HCT116 (cell line): ENCODE measurements at regions not wholly inside any gene's neighbourhood (a gene's known extent, or its start where the extent isn't known, plus 50 kb on each side); places are given as distances from the start of the nearest gene placed in this dataset.

Experiments used
- ATAC-seq: fragments of 200-7000 bp; cut with Tn5 transposase; 2 replicates; pipeline ENCODE4 v1.9.1; 2020; ENCODE audit warnings: mild to moderate bottlenecking, moderate library complexity
- BruUV-seq: library from RNA; stranded (reverse); fragments of 400-500 nt; replicated peaks from 2 replicates; lab custom pipeline; 2021; lab: Mats Ljungman, UMichigan
- CTCF ChIA-PET: fragments of 300-600 bp; sonication (Branson Sonifier 250); formaldehyde crosslinking; loops from one replicate; lab custom pipeline; 2021; ENCODE audit warnings: antibody characterized with exemption; lab: Charles Lee
- POLR2A ChIA-PET: fragments of 300-600, 350-600 bp; sonication (Branson Sonifier 250); formaldehyde crosslinking; loops from one replicate; lab custom pipeline; 2021; ENCODE audit warnings: antibody characterized with exemption; lab: Charles Lee
- RAD21 ChIA-PET, 2 experiments: fragments of 300-600 bp; sonication (Branson Sonifier 250); formaldehyde crosslinking; loops; one replicate each; lab custom pipeline; 2023; ENCODE audit warnings: low total read pairs in 2 of 2; ENCODE audit not compliant: uncharacterized antibody in 2 of 2, unreplicated experiment in 2 of 2, low non-redundant PET in 1 of 2; lab: Charles Lee
- DNase-seq: peaks from one replicate; pipeline ENCODE4 v3.0.0-alpha.2; 2010; ENCODE audit warnings: low read depth, low spot score
- H2AFZ ChIP-seq: fragments of 200-600 bp; shearing (Covaris generic), sonication (generic); 2 replicates; pipeline ENCODE4 v1.6.1; 2017; ENCODE audit warnings: low read depth, mixed run types, mixed read lengths, antibody characterized with exemption, low read length; ENCODE audit not compliant: poor library complexity, severe bottlenecking
- H3K27ac ChIP-seq: 2 replicates; pipeline ENCODE4 v1.5.1; 2012; ENCODE audit warnings: low read depth, low read length
- H3K27me3 ChIP-seq: fragments of 200-600 bp; sonication (generic); 2 replicates; pipeline ENCODE4 v1.6.1; 2016; ENCODE audit warnings: mixed run types, low read length, mixed read lengths; ENCODE audit not compliant: insufficient read depth
- H3K36me3 ChIP-seq, 2 experiments: fragments of 200-500 bp in 1 of 2; fragments of 200-600 bp in 1 of 2; sonication (Bioruptor generic) in 1 of 2; sonication (generic) in 1 of 2; 2 replicates each; pipeline versions ENCODE4 v1.5.1 to v1.6.1; 2014 to 2016; ENCODE audit warnings: low read length in 2 of 2, inconsistent platforms in 1 of 2, mixed read lengths in 1 of 2, mixed run types in 1 of 2; ENCODE audit not compliant: insufficient read depth in 2 of 2, control insufficient read depth in 1 of 2
- H3K4me1 ChIP-seq, 2 experiments: fragments of 200-600 bp in 1 of 2; sonication (generic) in 1 of 2; 2 replicates each; pipeline versions ENCODE4 v1.5.1 to v1.6.1; 2012 to 2017; ENCODE audit warnings: low read length in 2 of 2, inconsistent platforms in 1 of 2, mild to moderate bottlenecking in 1 of 2, mixed read lengths in 1 of 2, mixed run types in 1 of 2, moderate library complexity in 1 of 2; ENCODE audit not compliant: insufficient read depth in 2 of 2, control insufficient read depth in 1 of 2
- H3K4me2 ChIP-seq: fragments of 200-600 bp; sonication (generic); 2 replicates; pipeline ENCODE4 v1.6.1; 2017; ENCODE audit warnings: mixed run types, low read length, mixed read lengths
- H3K4me3 ChIP-seq, 2 experiments: fragments of 200-600 bp in 1 of 2; sonication (generic) in 1 of 2; replicated peaks in 1 of 2; 2 replicates each; pipeline ENCODE4 v1.5.1; 2011 to 2016; ENCODE audit warnings: low read length in 2 of 2, control low read depth in 1 of 2, low read depth in 1 of 2, mild to moderate bottlenecking in 1 of 2, mixed read lengths in 1 of 2, mixed run types in 1 of 2
- H3K79me2 ChIP-seq: fragments of 200-600 bp; sonication (generic); 2 replicates; pipeline ENCODE4 v1.6.1; 2017; ENCODE audit warnings: mild to moderate bottlenecking, mixed run types, low read length, moderate library complexity, mixed read lengths; ENCODE audit not compliant: insufficient read depth
- H3K9ac ChIP-seq: fragments of 200-600 bp; sonication (generic); 2 replicates; pipeline ENCODE4 v1.6.1; 2016; ENCODE audit warnings: low read length, mixed read lengths
- H3K9me2 ChIP-seq: fragments of 200-600 bp; sonication (generic), shearing (Covaris generic); 2 replicates; pipeline ENCODE4 v1.6.1; 2017; ENCODE audit warnings: mixed run types, mild to moderate bottlenecking, moderate library complexity; ENCODE audit not compliant: insufficient read depth
- H3K9me3 ChIP-seq, 2 experiments: fragments of 200-500 bp in 1 of 2; fragments of 200-600 bp in 1 of 2; sonication (Bioruptor generic) in 1 of 2; sonication (generic) in 1 of 2; 2 replicates each; pipeline ENCODE4 v1.6.1; 2014 to 2017; ENCODE audit warnings: low read length in 2 of 2, mixed read lengths in 2 of 2, inconsistent platforms in 1 of 2, low read depth in 1 of 2, mild to moderate bottlenecking in 1 of 2, mixed run types in 1 of 2, moderate library complexity in 1 of 2; ENCODE audit not compliant: control insufficient read depth in 1 of 2, insufficient read depth in 1 of 2
- H4K20me1 ChIP-seq: fragments of 200-600 bp; sonication (generic), shearing (Covaris generic); 2 replicates; pipeline ENCODE4 v1.6.1; 2017; ENCODE audit warnings: mixed run types, mild to moderate bottlenecking, moderate library complexity; ENCODE audit not compliant: insufficient read depth
- ATF3 ChIP-seq: IDR thresholded peaks from 2 replicates; pipeline ENCODE4 v1.6.1; 2012
- CBX3 ChIP-seq: IDR thresholded peaks from 2 replicates; pipeline ENCODE4 v1.6.1; 2012; ENCODE audit warnings: low read depth
- ELF1 ChIP-seq: IDR thresholded peaks from 2 replicates; pipeline ENCODE4 v1.6.1; 2012; ENCODE audit warnings: low read depth, borderline replicate concordance
- FOSL1 ChIP-seq: IDR thresholded peaks from 2 replicates; pipeline ENCODE4 v1.6.1; 2012; ENCODE audit warnings: low read depth
- JUND ChIP-seq: IDR thresholded peaks from 2 replicates; pipeline ENCODE4 v1.6.1; 2012
- POLR2A ChIP-seq: IDR thresholded peaks from 2 replicates; pipeline ENCODE4 v1.7.0; 2011; ENCODE audit warnings: borderline replicate concordance; ENCODE audit not compliant: insufficient read depth, insufficient read length; ENCODE audit errors: extremely low read depth
- RAD21 ChIP-seq: IDR thresholded peaks from 2 replicates; pipeline ENCODE4 v1.6.1; 2012; ENCODE audit warnings: low read depth, mild to moderate bottlenecking
- REST ChIP-seq: IDR thresholded peaks from 2 replicates; pipeline ENCODE4 v1.6.1; 2012; ENCODE audit warnings: low read depth
- SIN3A ChIP-seq: IDR thresholded peaks from 2 replicates; pipeline ENCODE4 v1.6.1; 2012; ENCODE audit warnings: low read depth
- SP1 ChIP-seq: IDR thresholded peaks from 2 replicates; pipeline ENCODE4 v1.6.1; 2012; ENCODE audit warnings: low read depth
- TCF7L2 ChIP-seq: IDR thresholded peaks from 2 replicates; pipeline ENCODE4 v1.7.0; 2011; ENCODE audit warnings: borderline replicate concordance, inconsistent platforms; ENCODE audit not compliant: insufficient read depth, insufficient read length; ENCODE audit errors: extremely low read depth
- ZBTB33 ChIP-seq: IDR thresholded peaks from 2 replicates; pipeline ENCODE4 v1.6.1; 2011; ENCODE audit warnings: mild to moderate bottlenecking, low read length, moderate library complexity; ENCODE audit not compliant: insufficient replicate concordance; ENCODE audit errors: extremely low read depth
- ZFX ChIP-seq: fragments of 450-650 bp; IDR thresholded peaks from 2 replicates; pipeline ENCODE4 v1.6.1; 2017
- ZNF274 ChIP-seq: fragments of 200-500 bp; sonication (Bioruptor generic); IDR thresholded peaks from 2 replicates; pipeline ENCODE4 v1.6.1; 2014; ENCODE audit warnings: mild to moderate bottlenecking, low read depth, low read length, inconsistent platforms
- intact Hi-C: fragments of 100-400 bp; cut with micrococcal nuclease; formaldehyde crosslinking; loops from 2 replicates; pipeline ENCODE4 v1.10.0; 2022
- TF ChIP-seq, protein P1 (sequence below), 3 experiments: fragments of 200-600 bp in 1 of 3; sonication (generic) in 1 of 3; IDR thresholded peaks in 2 of 3; conservative IDR thresholded peaks in 1 of 3; 2 replicates each; pipeline ENCODE4 v1.5.1; 2012 to 2017; ENCODE audit warnings: low read depth in 2 of 3, low read length in 2 of 3, antibody characterized with exemption in 1 of 3, borderline replicate concordance in 1 of 3, control low read depth in 1 of 3, mild to moderate bottlenecking in 1 of 3, mixed read lengths in 1 of 3, mixed run types in 1 of 3, moderate library complexity in 1 of 3; ENCODE audit not compliant: insufficient read depth in 1 of 3

DNA sequence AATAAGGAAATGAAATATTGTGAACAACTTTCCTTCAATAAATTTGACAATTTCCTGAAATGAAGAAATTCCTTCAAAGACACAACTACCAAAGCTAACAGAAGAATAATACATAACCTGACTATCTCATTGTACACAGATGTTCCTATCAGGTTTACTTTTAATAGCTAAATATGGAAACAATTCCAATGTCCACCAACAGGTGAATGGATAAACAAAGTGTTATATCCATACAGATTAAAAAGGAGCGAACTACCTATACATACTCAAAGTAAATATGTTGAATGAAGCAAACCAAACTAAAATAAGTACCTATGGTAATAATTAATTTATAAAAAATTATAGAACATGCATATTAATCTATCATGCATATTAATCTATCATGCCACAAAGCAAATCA is 554.9 kb downstream of the PPP4R3C start:
- Histone ChIP-seq H3K4me1 (no peaks in the 10 kb centered on the region), H3K4me3 (no peak overlapping the region), H3K9me2 (no peaks in the 10 kb centered on the region), H3K9me3 (no peaks in the 10 kb centered on the region), H3K4me2 (no peak overlapping the region), H3K79me2 (no peaks in the 10 kb centered on the region)
- POLR2A ChIA-PET, result no interaction called here
- TF ChIP-seq RAD21 (no peak), ATF3 (no peak), SIN3A (no peak), REST (no peak), ZFX (no peak), ZBTB33 (no peak), POLR2A (no peak), JUND (no peak), TCF7L2 (no peak), ZNF274 (no peak), SP1 (no peak), FOSL1 (no peak), CBX3 (no peak), ELF1 (no peak)
- TF ChIP-seq, protein P1, sequence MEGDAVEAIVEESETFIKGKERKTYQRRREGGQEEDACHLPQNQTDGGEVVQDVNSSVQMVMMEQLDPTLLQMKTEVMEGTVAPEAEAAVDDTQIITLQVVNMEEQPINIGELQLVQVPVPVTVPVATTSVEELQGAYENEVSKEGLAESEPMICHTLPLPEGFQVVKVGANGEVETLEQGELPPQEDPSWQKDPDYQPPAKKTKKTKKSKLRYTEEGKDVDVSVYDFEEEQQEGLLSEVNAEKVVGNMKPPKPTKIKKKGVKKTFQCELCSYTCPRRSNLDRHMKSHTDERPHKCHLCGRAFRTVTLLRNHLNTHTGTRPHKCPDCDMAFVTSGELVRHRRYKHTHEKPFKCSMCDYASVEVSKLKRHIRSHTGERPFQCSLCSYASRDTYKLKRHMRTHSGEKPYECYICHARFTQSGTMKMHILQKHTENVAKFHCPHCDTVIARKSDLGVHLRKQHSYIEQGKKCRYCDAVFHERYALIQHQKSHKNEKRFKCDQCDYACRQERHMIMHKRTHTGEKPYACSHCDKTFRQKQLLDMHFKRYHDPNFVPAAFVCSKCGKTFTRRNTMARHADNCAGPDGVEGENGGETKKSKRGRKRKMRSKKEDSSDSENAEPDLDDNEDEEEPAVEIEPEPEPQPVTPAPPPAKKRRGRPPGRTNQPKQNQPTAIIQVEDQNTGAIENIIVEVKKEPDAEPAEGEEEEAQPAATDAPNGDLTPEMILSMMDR (IDR thresholded peaks at IDR 0.05 in 2 of 3, conservative IDR thresholded peaks at IDR 0.05 in 1 of 3; ENCODE audit: borderline replicate concordance in 1 of 3, insufficient read depth in 1 of 3, low read depth in 2 of 3, low read length in 2 of 3), result no peak; a peak in 1 of 6 replicates
- TF ChIP-seq, all 23 proteins: peak for 0
- ATAC-seq (no peak), DNase-seq (no peak)
- H3K36me3 ChIP-seq, result no peaks in the 10 kb centered on the region
- intact Hi-C loops, result no loop called here
- BruUV-seq, result no TSS peak
- CTCF ChIA-PET, result interaction anchor here (0.6 to 2.4 kb wide), 3 partner anchors 9 to 57 kb away, joined by 3 to 9 read pairs (median 3); no protein-coding TSS in a partner anchor
- no peaks in the 10 kb centered on the region; the same call in 1 of the 2 replicates for H4K20me1 ChIP-seq
- RAD21 ChIA-PET, result no interaction called here
- H3K27me3 ChIP-seq, result no peaks in the 10 kb centered on the region
- H3K27ac ChIP-seq, result no peak overlapping the region
- H3K9ac ChIP-seq, result no peak overlapping the region
- H2AFZ ChIP-seq, result no peak overlapping the region
